HCT116 (cell line): ENCODE measurements at regions not wholly inside any gene's neighbourhood (a gene's known extent, or its start where the extent isn't known, plus 50 kb on each side); places are given as distances from the start of the nearest gene placed in this dataset.
"Not testable (repeated sequence)": the region's sequence is repeated elsewhere in the genome, so short reads cannot be mapped to it uniquely, and the experiment has no call there.

Experiments used
- ATF3 ChIP-seq: IDR thresholded peaks from 2 replicates; pipeline ENCODE4 v1.6.1; 2012
- EGR1 ChIP-seq: IDR thresholded peaks from 2 replicates; pipeline ENCODE4 v1.6.1; 2012; ENCODE audit warnings: low read depth
- ELF1 ChIP-seq: IDR thresholded peaks from 2 replicates; pipeline ENCODE4 v1.6.1; 2012; ENCODE audit warnings: low read depth, borderline replicate concordance
- JUND ChIP-seq: IDR thresholded peaks from 2 replicates; pipeline ENCODE4 v1.6.1; 2012
- POLR2A ChIP-seq: IDR thresholded peaks from 2 replicates; pipeline ENCODE4 v1.7.0; 2011; ENCODE audit warnings: borderline replicate concordance; ENCODE audit not compliant: insufficient read depth, insufficient read length; ENCODE audit errors: extremely low read depth
- POLR2AphosphoS5 ChIP-seq: IDR thresholded peaks from 2 replicates; pipeline ENCODE4 v1.6.1; 2011; ENCODE audit warnings: mild to moderate bottlenecking, low read depth, low read length, moderate library complexity
- REST ChIP-seq: IDR thresholded peaks from 2 replicates; pipeline ENCODE4 v1.6.1; 2012; ENCODE audit warnings: low read depth
- TCF7L2 ChIP-seq: IDR thresholded peaks from 2 replicates; pipeline ENCODE4 v1.7.0; 2011; ENCODE audit warnings: borderline replicate concordance, inconsistent platforms; ENCODE audit not compliant: insufficient read depth, insufficient read length; ENCODE audit errors: extremely low read depth
- YY1 ChIP-seq: IDR thresholded peaks from 2 replicates; pipeline ENCODE4 v1.6.1; 2011; ENCODE audit warnings: low read length, low read depth, moderate library complexity, mild to moderate bottlenecking; ENCODE audit not compliant: insufficient replicate concordance; ENCODE audit errors: extremely low read depth
- ZBTB33 ChIP-seq: IDR thresholded peaks from 2 replicates; pipeline ENCODE4 v1.6.1; 2011; ENCODE audit warnings: mild to moderate bottlenecking, low read length, moderate library complexity; ENCODE audit not compliant: insufficient replicate concordance; ENCODE audit errors: extremely low read depth
- ZNF274 ChIP-seq: fragments of 200-500 bp; sonication (Bioruptor generic); IDR thresholded peaks from 2 replicates; pipeline ENCODE4 v1.6.1; 2014; ENCODE audit warnings: mild to moderate bottlenecking, low read depth, low read length, inconsistent platforms
- TF ChIP-seq, protein P1 (sequence below), 3 experiments: fragments of 200-600 bp in 1 of 3; sonication (generic) in 1 of 3; IDR thresholded peaks in 2 of 3; conservative IDR thresholded peaks in 1 of 3; 2 replicates each; pipeline ENCODE4 v1.5.1; 2012 to 2017; ENCODE audit warnings: low read depth in 2 of 3, low read length in 2 of 3, antibody characterized with exemption in 1 of 3, borderline replicate concordance in 1 of 3, control low read depth in 1 of 3, mild to moderate bottlenecking in 1 of 3, mixed read lengths in 1 of 3, mixed run types in 1 of 3, moderate library complexity in 1 of 3; ENCODE audit not compliant: insufficient read depth in 1 of 3
- TF ChIP-seq, protein P2 (sequence below): IDR thresholded peaks from 2 replicates; pipeline ENCODE4 v1.6.1; 2012

DNA sequence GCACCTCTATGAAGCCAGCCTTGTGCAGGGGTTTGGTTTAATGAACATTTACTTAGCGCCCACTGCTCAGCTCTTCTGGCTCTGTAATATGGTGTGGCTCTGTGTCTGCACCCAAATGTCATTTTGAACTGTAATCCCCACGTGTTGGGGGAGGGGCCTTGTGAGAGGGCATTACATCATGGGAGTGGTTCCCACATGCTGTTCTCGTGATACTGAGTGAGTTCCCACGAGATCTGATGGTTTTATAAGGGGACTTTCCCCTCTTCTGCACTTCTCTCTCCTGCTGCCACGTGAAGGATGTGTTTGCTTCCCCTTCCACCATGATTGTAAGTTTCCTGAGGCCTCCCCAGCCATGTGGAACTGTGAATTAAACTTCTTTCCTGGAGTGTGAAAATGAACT lies 127.7 kb downstream of the POTEG start:
- TF ChIP-seq, protein P1, sequence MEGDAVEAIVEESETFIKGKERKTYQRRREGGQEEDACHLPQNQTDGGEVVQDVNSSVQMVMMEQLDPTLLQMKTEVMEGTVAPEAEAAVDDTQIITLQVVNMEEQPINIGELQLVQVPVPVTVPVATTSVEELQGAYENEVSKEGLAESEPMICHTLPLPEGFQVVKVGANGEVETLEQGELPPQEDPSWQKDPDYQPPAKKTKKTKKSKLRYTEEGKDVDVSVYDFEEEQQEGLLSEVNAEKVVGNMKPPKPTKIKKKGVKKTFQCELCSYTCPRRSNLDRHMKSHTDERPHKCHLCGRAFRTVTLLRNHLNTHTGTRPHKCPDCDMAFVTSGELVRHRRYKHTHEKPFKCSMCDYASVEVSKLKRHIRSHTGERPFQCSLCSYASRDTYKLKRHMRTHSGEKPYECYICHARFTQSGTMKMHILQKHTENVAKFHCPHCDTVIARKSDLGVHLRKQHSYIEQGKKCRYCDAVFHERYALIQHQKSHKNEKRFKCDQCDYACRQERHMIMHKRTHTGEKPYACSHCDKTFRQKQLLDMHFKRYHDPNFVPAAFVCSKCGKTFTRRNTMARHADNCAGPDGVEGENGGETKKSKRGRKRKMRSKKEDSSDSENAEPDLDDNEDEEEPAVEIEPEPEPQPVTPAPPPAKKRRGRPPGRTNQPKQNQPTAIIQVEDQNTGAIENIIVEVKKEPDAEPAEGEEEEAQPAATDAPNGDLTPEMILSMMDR (IDR thresholded peaks at IDR 0.05 in 2 of 3, conservative IDR thresholded peaks at IDR 0.05 in 1 of 3; ENCODE audit: borderline replicate concordance in 1 of 3, insufficient read depth in 1 of 3, low read depth in 2 of 3, low read length in 2 of 3) = not testable (repeated sequence)
- TF ChIP-seq POLR2A, ZNF274, ZBTB33, REST, YY1, ATF3, TCF7L2, POLR2AphosphoS5, JUND, EGR1, ELF1: not testable (repeated sequence)
- TF ChIP-seq, protein P2, sequence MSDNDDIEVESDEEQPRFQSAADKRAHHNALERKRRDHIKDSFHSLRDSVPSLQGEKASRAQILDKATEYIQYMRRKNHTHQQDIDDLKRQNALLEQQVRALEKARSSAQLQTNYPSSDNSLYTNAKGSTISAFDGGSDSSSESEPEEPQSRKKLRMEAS = not testable (repeated sequence)
